ENCODE measurements at regions not wholly inside any gene's neighbourhood (a gene's known extent, or its start where the extent isn't known, plus 50 kb on each side); places are given as distances from the start of the nearest gene placed in this dataset.

DNA sequence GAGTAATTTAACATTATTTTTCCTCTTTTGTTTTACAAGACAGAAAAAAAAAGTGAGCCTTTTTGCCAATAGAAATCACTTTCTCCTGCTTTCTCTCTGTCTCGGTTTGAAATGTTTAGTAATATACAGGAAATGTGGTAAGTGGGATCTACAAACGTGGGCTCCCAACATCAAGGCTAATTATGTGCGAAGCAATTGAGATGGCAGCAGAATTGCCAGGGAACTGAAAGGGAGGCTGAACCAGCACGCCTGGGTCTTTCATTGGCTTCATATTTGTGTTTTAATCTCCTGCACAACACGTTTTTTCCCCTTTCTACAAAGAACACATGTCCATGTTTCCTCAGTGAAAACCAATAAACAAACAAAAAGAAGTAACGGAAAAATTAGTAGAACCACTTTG lies 743.9 kb upstream of the SOX9 start:
- DNase-seq, result no peak

DNA sequence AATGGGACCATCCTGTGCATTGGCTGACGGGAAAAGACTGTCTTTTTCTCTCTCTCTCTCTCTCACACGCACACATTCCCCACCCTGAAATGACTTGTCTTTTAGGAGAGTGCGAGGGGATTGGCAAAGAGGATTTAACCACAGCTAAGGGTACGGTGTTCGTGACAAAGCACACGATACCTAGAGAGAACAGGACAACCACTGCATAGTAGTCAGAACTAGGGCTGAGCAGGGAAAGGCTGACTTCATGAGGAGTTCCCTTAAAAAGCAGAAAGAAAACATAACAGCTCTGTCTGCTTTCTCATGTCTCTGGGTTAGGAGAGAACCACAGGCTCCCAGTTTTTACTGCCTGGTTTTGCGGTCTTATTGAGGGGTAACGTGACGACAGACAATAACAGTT lies 742.8 kb upstream of the SOX9 start:
- no peak for DNase-seq

DNA sequence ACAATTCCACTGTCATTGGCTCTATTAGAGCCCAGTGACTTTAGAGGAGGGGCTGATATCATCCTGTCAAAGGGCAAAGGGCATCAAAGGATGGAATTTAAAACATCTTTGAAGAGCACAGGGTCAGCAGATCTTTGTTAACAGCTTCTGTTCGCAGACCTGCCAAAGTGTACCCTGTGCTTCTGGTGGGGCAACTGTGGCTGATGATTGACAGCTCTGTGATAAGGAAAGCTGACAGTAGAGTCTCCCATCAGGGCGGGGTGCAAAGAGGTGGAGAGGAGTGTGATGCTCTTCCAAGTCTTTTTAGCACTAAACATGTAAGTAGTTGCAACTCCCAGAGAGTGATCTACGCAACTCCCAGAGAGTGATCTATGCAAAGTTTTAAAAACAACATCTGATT lies 742.1 kb upstream of the SOX9 start:
- DNase-seq, result no peak

DNA sequence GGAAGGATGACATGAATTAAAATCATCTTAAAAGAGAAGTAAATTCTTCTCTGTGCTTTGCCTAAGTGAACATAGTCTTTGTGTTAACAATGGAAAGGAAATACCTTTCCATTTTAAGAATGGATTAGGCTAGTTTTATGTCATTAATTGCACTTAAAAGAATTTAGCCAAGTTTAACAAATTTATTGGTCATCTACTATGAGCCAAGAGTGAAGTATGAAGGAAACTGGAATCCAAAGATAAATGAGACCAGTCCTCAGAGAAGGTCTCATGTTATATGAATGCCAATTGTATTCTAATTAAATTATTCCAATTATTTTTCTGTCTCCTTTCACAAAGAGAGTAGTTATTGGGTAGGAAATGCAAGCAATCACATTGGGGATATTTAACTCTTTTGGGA lies 741.3 kb upstream of the SOX9 start:
- DNase-seq, result no peak

DNA sequence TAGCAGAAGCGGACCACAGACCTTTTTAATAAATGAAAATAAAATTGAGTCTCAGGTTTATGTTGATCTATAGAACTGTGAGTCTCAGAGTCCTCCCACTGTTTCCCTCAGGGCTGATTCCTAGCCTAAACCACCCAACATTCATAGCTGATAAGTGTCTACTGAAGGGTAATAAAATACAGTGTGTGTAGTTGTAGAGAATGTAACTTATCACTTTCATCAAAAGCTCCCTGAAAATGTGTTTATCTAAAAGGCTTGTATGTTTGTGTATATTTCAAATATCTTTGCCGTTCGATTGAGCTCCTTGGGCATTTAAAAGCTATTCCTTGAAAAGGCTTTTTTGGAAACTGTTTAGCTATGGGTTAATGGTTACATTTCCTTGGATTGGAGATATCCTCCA lies 740.3 kb upstream of the SOX9 start:
- DNase-seq, result no peak

DNA sequence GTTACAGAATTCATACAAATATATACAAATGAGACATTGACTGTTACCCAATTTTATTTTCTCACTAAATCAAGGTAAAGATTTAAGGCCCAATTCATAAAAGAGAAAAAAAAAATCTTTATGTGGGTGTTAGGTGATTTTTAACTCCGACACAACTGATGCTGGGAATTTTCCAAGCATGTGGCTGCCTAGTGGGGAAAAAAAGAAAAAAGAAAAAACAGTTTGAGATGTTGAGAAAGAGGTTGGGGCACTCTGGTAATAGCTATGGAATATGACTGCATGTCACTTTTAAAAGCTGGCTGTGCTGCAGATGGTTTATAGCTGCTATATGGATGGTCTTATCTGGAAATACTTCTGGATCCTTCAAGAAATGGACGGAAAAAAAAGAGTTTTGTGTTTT lies 739.9 kb upstream of the SOX9 start:
- no peak for DNase-seq

DNA sequence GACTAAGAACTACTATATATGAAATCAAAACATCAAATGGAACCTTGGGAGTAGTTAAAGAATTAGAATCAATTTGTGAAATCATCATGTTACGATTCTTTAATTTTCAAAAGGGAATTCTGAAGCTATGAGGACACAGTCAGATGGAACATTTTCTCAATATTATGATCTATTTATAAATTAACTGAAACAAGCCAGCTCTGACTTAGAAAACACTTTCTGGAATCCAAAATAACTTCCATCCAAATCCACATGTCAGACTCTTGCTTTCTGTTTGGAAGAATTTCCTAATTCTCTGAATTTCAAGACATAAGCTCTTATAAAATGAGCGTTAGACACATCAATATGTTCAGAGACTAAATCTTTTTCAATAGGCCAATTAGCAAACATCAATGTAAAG lies 737.7 kb upstream of the SOX9 start:
- no peak for DNase-seq

DNA sequence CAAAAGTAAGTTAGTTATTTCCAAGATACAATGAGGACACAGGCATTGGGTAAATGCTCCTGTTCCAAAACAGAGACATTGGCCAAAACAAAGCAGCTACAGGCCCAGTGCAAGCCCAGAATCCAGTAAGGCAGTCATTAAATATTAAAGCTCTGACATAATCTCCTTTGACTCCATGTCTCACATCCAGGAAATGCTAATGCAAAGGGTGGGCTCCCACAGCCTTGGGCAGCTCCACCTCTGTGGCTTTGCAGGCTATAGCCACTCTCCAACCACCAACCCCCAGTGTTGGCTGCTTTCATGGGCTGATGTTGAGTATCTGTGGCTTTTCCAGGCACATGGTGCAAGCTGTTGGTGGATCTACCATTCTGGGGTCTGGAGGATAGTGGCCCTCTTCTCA lies 733.4 kb upstream of the SOX9 start:
- DNase-seq, result no peak

DNA sequence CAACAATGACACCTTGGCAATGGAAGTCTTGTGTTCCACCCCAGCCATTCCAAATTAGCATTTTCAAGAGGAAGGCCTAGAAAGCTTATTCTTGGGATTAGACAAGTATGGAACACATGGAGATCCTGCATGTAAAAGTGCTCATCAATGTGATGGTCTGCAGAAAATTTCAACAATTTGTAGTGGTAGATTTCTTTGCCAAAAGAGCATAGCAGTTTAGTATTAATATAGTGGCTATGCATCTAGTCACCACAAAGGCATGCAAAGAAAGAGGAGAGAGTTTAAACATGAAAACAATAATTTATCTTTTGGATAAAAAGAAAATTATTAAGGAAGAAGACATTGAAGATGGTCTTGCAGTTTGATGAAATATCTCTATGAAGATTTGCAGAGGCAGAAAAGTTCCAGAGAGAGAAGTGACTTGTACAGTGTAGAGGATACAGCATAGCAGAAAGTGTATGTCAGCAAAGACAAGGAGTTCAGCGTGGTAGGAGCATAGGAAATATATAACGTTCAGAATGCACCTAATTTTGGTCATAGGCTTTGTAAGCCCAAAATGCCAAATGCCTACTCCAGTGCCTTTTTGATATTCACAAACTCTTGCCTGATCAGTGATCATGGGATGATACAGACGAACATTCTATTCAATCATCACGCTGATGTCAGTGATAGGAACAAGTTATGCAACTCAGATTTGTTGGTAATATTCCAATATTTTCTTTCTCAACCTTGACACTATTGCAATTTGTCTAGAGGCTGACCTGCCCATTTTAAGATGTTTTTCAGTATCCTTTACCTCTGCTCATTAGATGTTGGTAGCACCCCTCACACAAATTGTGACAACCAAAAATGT lies 727.9 kb upstream of the SOX9 start:
- DNase-seq, result no peak

DNA sequence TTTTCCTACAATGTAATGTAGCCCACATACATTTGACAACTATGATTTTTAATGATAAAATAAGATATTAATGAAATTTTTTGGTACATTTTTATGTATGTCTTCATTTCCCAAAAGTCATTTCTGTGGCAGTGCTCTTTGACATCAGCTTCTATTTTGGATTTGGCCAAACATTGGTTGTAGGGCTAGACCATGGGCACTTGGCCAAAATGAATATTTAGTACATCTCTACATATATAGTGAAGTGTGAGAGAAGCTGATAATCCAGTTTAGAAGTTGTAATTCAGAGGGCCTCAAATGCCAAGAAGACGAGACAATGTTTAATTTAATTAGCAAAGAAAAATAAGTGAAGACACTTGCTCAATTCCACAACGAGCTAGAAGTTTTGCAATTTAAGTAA lies 724.9 kb upstream of the SOX9 start:
- no peak for DNase-seq

DNA sequence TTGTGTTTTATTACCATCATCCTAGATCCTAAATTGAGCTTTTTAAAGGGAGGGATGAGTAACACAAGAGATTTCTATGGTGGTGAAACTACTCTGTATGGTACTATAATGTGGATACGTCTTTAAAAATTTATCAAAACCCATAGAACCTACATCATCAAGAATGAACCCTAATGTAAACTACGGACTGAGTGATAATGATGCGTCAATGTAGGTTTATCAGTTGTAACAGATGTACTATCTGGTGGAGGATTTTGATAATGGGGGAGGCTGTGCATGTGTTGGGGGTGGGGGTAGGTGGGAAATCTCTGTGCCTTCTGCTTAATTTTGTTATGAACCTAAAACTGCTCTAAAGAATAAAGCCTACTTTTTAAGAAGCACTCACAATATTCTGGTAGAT lies 724.1 kb upstream of the SOX9 start:
- no peak for DNase-seq

DNA sequence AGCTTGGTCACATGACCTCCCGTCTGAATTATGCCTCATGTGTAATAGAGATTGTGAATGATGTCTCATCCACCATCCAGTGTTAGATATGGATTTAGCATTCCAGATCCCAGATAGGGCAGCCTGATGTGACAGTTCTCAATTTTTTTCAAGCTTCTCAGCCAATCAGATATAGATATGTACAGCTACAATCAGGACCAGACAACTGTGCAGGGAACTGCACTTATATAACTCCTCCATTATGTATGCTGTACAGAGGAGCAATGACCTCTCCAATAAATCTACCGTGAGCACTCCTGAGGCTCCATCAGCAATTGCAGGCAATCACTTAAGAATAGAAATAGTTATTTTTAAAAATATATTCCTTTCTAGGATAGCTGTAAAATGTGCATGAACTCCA lies 722.8 kb upstream of the SOX9 start:
- DNase-seq, result no peak

DNA sequence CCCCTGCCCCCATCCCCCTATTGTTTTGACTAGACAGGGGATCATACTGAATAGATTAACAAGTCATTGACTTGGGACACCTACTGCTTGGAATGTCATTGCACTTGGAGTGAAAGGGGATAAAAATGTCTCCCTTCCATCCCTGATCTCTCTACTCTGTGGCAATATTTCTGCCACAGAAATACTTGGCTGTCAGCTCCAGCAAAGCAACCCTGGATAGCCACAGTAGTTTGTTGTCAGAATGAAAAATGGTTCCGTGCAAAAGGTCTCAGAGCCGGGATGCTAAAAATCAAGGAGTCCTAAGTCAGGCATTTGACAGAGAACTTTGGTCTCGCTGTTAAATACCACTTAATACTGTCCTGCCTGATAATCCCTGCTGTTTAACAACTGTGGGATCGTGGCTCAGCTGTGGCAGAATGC lies 722.0 kb upstream of the SOX9 start:
- DNase-seq, result no peak

DNA sequence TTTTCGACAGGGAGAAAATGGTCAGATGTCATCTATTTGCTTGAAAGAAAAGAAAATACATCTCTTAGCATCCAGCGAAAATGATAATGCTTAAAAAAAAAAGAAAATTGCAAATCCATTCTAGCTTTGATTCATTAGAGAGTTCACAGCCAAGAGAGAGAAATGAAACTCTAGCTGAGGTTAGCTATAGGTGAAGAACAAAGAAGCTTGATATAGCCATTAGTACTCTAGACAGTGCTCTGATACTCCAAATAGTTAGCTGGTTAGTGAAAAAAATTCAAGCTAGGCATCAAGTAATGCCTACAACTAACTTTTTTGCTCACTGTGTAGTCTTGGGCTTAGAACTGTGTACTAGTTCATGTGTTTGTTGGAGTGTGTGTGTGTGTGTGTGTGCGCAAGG lies 721.6 kb upstream of the SOX9 start:
- DNase-seq, result no peak

DNA sequence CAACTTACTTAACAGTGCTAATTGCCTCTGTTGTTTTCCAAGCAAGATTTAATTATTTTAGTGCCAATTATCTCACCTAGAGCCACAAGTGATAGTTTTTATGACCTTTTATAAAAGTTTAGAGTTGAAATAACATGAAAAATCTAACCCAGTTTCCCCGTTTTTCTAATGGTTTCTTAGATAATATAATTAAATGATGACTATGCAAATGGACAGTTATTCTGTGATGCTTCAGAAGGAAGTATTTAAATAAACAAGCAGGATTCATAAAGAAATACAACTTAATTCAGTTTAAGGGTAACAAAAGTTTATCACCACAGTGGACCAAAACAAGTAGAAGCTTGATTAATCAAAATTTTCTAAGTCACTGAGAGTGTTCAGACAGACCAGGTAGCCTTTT lies 721.2 kb upstream of the SOX9 start:
- DNase-seq, result no peak

DNA sequence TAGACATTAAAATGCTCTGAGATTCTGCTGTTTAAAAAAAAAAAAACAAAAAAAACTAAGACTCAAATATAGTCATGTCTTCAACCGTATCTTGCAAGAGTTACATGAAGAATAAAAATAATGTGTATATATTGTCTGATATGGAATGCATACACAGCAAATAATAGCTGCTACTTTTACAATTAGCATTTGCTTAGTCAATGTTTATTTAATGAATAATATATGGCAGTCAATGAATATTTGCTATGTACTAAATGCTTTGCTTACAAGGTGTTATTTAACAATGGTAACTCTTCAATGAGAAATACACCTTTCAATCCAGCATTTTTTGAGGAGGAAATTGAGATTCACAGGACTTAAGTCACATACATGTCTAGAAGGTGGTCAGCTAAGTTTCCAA lies 718.8 kb upstream of the SOX9 start:
- DNase-seq, result no peak

DNA sequence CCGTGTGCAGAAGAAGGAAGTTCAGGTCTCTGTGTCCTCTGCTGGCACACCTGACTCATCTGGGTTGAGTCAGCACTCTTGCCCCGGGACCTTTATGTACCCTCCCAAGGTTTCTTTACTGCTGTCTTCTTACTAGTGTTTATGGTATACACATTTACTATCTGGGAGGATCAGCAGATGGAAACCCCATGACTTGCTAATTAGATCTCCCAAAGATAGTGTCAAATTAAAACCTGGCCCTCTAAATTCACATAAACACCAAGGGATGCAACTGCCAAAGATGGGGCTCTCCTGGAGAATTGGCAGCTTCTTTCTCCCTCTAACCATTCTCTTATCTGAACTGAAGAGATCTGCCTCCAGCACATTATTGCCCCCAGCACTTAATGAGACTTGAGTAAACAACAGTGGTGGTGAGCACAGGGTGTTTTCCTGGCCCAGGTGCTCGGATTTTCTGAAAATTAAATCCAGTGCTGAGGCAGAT lies 718.1 kb upstream of the SOX9 start:
- no peak for DNase-seq

DNA sequence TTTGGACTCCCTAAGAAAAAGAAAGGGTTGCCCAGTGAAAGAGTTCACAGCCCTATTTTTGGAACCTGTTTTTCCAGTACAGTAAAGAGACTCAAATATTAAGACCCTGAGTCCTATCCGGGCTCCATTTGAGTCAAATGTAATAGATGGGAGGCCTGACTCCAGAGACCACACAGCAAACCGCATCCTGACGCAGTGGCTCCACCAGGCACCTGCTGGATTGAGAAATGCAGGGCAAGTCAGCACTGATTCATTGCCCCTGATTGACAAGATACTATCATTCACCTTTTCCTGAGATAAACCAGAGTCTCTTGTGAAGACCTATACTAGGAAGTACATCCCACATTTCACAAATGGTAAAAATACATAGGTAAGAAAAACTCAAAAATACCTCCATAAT lies 715.7 kb upstream of the SOX9 start:
- no peak for DNase-seq

DNA sequence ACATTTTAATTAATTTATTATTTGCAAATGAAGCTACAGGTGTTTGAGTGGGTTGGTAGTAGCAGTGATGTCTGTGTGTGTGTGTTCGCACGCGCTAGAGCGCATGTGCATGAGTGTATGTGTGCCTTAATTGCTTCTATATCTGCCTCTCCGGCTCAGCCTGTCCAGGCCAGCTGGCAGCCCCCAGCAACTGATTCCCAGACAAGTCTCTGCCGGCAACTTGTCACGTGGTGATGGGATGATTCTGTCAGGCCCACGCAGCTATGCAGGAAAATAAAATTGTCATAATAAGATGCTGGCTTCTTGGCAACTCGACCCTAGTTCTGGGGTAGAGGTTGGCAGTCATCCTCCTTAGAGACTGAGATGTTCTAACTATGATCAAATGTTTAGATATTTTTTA lies 712.8 kb upstream of the SOX9 start:
- DNase-seq, result no peak

DNA sequence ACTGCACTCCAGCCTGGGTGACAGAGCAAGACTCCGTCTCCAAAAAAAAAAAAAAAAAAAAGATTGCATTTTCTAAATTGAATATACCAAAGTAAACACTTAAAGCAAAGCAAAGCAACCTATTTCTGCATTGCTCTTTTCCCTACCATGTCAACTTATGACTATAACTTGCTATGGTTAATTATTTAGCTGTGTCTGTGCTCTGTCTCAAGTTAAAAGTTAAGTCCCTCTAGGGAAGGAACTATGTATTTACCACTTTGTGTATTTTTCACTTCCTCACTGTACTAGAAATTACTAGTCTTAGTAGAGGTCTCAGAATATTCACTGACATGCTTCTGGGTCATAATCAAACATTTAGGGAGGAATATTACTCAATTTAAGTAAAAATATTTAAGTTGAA lies 711.7 kb upstream of the SOX9 start:
- no peak for DNase-seq

DNA sequence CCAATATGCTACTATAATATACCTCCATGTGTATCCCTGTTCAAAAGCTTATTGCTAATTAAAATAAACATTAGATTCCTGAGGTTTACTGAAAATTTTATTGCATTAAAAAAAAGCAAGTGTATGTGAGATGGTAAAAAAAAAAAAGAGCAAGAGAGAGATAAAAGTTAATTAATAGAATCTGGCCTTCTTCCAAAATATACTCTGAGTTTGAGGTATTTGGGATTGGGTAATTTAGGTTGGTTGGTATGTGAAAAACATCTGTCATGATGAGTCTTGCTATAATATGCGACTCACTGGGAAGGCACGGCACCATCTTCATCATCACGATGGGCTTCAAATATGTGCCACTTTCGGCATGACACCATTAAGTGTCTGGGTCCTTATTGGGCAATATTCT lies 711.1 kb upstream of the SOX9 start:
- no peak for DNase-seq

DNA sequence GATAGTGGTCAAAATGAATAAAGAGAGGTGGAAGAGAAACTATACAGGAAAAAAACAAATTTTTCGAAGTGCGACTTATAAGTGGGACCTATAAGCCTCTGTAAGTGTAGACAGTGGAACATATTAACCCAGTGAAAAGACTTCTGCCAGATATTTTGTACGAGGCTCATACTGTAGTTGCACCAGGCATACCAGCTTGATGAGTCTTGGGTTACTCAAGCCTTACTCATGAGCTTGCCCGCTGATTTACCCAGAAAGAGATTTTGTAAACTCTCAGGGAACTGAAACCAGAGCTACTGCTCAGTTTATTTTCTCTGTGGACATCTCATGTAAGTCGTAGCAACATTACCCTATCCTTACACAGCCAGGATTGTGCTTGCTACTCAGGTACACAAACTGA lies 708.0 kb upstream of the SOX9 start:
- no peak for DNase-seq

DNA sequence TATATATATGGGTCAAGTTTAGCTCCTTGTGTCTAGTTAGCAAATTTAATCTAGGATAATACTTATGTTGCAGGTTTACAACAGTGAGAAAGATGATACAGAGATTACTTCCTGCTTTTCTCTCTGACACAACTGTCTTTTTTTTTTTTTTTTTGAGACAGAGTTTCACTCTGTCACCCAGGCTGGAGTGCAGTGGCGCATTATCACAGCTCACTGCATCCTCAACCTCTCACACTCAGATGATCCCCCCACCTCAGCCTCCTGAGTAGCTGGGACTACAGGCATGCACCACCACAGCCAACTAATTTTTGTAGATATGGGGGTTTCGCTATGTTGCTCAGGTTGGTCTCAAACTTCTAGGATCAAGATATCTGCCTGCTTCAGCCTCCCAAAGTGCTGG lies 706.9 kb upstream of the SOX9 start:
- no peak for DNase-seq

DNA sequence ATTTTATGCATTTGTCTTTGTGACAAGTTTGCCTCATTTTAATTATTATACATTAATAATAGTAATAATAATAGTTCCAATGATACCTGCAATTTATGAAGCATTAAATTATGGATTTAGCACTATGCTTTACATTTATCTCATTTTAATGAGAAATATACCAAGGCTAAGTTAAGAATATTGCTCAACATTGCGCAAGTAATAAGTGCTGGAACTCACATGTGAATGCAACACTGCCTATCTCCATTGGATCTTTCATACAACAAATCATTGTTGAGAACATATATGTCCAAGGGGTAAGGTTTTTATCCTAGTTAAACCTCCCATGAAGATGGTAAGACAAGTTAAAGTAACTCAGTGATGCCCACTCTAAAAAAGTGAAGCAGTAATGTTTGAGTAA lies 703.7 kb upstream of the SOX9 start:
- DNase-seq, result no peak

DNA sequence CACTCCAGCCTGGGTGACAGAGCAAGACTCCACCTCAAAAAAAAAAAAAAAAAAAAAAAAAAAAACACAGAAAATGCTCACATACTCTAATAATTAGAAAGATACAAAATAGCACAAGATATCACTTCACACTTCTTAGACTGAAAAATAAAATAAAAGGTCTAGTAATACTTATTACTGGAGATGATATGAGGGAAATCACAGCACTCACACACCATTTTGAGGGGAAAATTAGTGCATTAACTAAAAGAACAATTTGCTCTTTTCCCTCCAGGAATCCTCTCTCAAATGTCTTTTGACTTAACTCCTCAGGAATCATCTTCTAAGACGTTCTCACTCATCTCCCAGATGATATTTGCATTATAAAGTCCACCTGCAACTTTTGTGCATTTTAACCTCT lies 697.9 kb upstream of the SOX9 start:
- DNase-seq, result no peak

Data from CD4-positive, alpha-beta T cell treated with Interleukin-4 for 4 hours (primary cell).